Stimulated activated CD8-positive, alpha-beta memory T cell treated with anti-CD3 and anti-CD28 coated beads, Interleukin-2, amount 100 ng/mL, for 48 hours (primary cell): ENCODE measurements at regions not wholly inside any gene's neighbourhood (a gene's known extent, or its start where the extent isn't known, plus 50 kb on each side); places are given as distances from the start of the nearest gene placed in this dataset.
"Not testable (repeated sequence)": the region's sequence is repeated elsewhere in the genome, so short reads cannot be mapped to it uniquely, and the experiment has no call there.

Source experiments
- DNase-seq, 2 donors: peaks; one replicate each; pipeline ENCODE4 v3.0.0-alpha.2; 2020; ENCODE audit warnings: low read depth in 2 of 2

- DNase-seq = no peak
These were observed 54.5 kb downstream of the IRX5 start for GRCh38 chr16:54985156-54985555.

GRCh38 chr16:54985668-54986067 is 55.0 kb downstream of the IRX5 start:
- no peak for DNase-seq

- DNase-seq = no peak
These were observed 55.7 kb downstream of the IRX5 start for GRCh38 chr16:54986409-54986808.

- no peak for DNase-seq
These were observed 56.4 kb downstream of the IRX5 start for GRCh38 chr16:54987081-54987480.

GRCh38 chr16:54991525-54991924 is 60.9 kb downstream of the IRX5 start:
- DNase-seq = no peak

- not testable (repeated sequence) for DNase-seq
These were observed 61.3 kb downstream of the IRX5 start for GRCh38 chr16:54991946-54992345.

GRCh38 chr16:54993106-54993895 is 62.6 kb downstream of the IRX5 start:
- DNase-seq = no peak

- no peak for DNase-seq
These were observed 65.5 kb downstream of the IRX5 start for GRCh38 chr16:54996186-54996585.

GRCh38 chr16:54998834-54999233 is 68.2 kb downstream of the IRX5 start:
- no peak for DNase-seq

- no peak for DNase-seq
These were observed 68.8 kb downstream of the IRX5 start for GRCh38 chr16:54999481-54999880.

- no peak for DNase-seq
These were observed 69.9 kb downstream of the IRX5 start for GRCh38 chr16:55000595-55000994.

GRCh38 chr16:55001931-55002330 is 71.3 kb downstream of the IRX5 start:
- no peak for DNase-seq

- DNase-seq = no peak
These were observed 71.8 kb downstream of the IRX5 start for GRCh38 chr16:55002419-55002818.

GRCh38 chr16:55003306-55003705 is 72.6 kb downstream of the IRX5 start:
- no peak for DNase-seq

- DNase-seq = no peak
These were observed 73.3 kb downstream of the IRX5 start for GRCh38 chr16:55003916-55004315.

GRCh38 chr16:55007504-55007903 is 76.8 kb downstream of the IRX5 start:
- no peak for DNase-seq

GRCh38 chr16:55008836-55009510 is 78.3 kb downstream of the IRX5 start:
- no peak for DNase-seq

- no peak for DNase-seq
These were observed 78.9 kb downstream of the IRX5 start for GRCh38 chr16:55009581-55009980.

- DNase-seq = no peak
These were observed 80.0 kb downstream of the IRX5 start for GRCh38 chr16:55010492-55011160.

GRCh38 chr16:55012362-55012761 is 81.7 kb downstream of the IRX5 start:
- no peak for DNase-seq

- no peak for DNase-seq
These were observed 82.1 kb downstream of the IRX5 start for GRCh38 chr16:55012793-55013192.

- DNase-seq = no peak
These were observed 83.4 kb downstream of the IRX5 start for GRCh38 chr16:55014022-55014421.
